ENCODE measurements at regions not wholly inside any gene's neighbourhood (a gene's known extent, or its start where the extent isn't known, plus 50 kb on each side); places are given as distances from the start of the nearest gene placed in this dataset.
"Not testable (repeated sequence)": the region's sequence is repeated elsewhere in the genome, so short reads cannot be mapped to it uniquely, and the experiment has no call there.

- no peak overlapping the region for H3K14ac ChIP-seq (ENCODE audit: low read length)
- H3K4me1 ChIP-seq (ENCODE audit: control insufficient read depth in 1 of 2, insufficient read depth in 2 of 2, low read length in 2 of 2) = no peaks in the 10 kb centered on the region
- no peaks in the 10 kb centered on the region for H3K9me3 ChIP-seq (ENCODE audit: insufficient read depth, low read depth, low read length)
- H3K79me2 ChIP-seq (ENCODE audit: control insufficient read depth, insufficient read depth, low read length, poor library complexity) = no peaks in the 10 kb centered on the region
- H4K91ac ChIP-seq (ENCODE audit: low read depth, low read length) = no peak overlapping the region
- H3K4ac ChIP-seq (ENCODE audit: low read depth, low read length) = no peak overlapping the region
- no peak overlapping the region for H3K9ac ChIP-seq (ENCODE audit: low read length)
- no peak overlapping the region for H2BK12ac ChIP-seq (ENCODE audit: low read length)
- no peak overlapping the region for H2BK120ac ChIP-seq (ENCODE audit: insufficient read depth, low read length, poor library complexity)
- no peak overlapping the region for H4K8ac ChIP-seq (ENCODE audit: low read depth, low read length)
- no peak overlapping the region for H2BK5ac ChIP-seq (ENCODE audit: low read depth, low read length, poor library complexity)
- DNase-seq = peak in 1 of 2 donors; percentile 16
- no peak overlapping the region for H3K4me2 ChIP-seq (ENCODE audit: low read length)
- H2AK5ac ChIP-seq (ENCODE audit: low read length) = no peak overlapping the region
- no peak overlapping the region for H3K18ac ChIP-seq (ENCODE audit: low read length)
- no peak overlapping the region for H3K27ac ChIP-seq (ENCODE audit: low read depth, low read length)
- H3K23ac ChIP-seq (ENCODE audit: low read length) = no peak overlapping the region
- no CpG with 5 or more reads among the region's 1 CpG for WGBS (ENCODE audit: extremely low coverage, insufficient coverage, insufficient read length)
- no peaks in the 10 kb centered on the region for H3K27me3 ChIP-seq (ENCODE audit: insufficient read depth, low read length)
- H4K12ac ChIP-seq (ENCODE audit: low read depth, low read length) = no peak overlapping the region
- H3K4me3 ChIP-seq (ENCODE audit: low read depth, low read length) = no peak overlapping the region
- H3K36me3 ChIP-seq (ENCODE audit: control insufficient read depth in 1 of 2, insufficient read depth in 2 of 2, low read length in 2 of 2) = no peaks in the 10 kb centered on the region
- no peaks in the 10 kb centered on the region for H3K79me1 ChIP-seq (ENCODE audit: low read length)
- H2AFZ ChIP-seq (ENCODE audit: insufficient read depth, low read length, poor library complexity) = no peak overlapping the region
Measured at GRCh38 chr5:87529486-87530076, 116.9 kb upstream of the CCNH start.

DNA sequence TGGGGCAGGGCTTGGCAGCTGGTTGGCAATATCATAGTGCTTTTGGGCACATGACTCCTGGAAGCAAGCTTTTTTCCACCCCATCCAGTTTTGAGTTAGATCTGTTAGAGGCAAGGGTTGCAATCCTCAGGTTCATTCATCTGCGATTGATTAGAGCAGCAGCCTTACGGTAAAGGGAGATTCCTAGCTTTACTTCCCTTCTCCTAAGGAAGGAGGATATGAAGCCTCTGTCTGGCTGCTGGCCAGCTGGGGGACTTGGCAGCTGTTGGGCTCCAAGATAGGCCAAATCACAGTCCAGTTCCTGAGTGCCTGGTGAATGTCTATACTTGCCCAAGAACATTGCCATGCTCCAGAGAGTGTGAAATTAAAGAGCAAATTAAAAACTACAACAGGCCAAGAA is 113.4 kb upstream of the CCNH start:
- no peak for DNase-seq
- H3K18ac ChIP-seq (ENCODE audit: low read length) = no peak overlapping the region

GRCh38 chr5:87524217-87524616 is 111.5 kb upstream of the CCNH start:
- H3K4me1 ChIP-seq (ENCODE audit: control insufficient read depth in 1 of 2, insufficient read depth in 2 of 2, low read length in 2 of 2) = no peaks in the 10 kb centered on the region
- H4K91ac ChIP-seq (ENCODE audit: low read depth, low read length) = no peak overlapping the region
- H3K27me3 ChIP-seq (ENCODE audit: insufficient read depth, low read length) = no peaks in the 10 kb centered on the region
- whole genome bisulfite sequencing (ENCODE audit: extremely low coverage, insufficient coverage, insufficient read length) = no CpG with 5 or more reads among the region's 9 CpGs
- no peak overlapping the region for H2BK5ac ChIP-seq (ENCODE audit: low read depth, low read length, poor library complexity)
- H3K9me3 ChIP-seq (ENCODE audit: insufficient read depth, low read depth, low read length) = no peaks in the 10 kb centered on the region
- H3K9ac ChIP-seq (ENCODE audit: low read length) = no peak overlapping the region
- H3K79me2 ChIP-seq (ENCODE audit: control insufficient read depth, insufficient read depth, low read length, poor library complexity) = no peaks in the 10 kb centered on the region
- DNase-seq = peak in 1 of 2 donors; percentile 4
- no peak overlapping the region for H3K14ac ChIP-seq (ENCODE audit: low read length)
- H2BK120ac ChIP-seq (ENCODE audit: insufficient read depth, low read length, poor library complexity) = no peak overlapping the region
- H2AFZ ChIP-seq (ENCODE audit: insufficient read depth, low read length, poor library complexity) = no peak overlapping the region
- no peak overlapping the region for H3K27ac ChIP-seq (ENCODE audit: low read depth, low read length)
- no peak overlapping the region for H3K18ac ChIP-seq (ENCODE audit: low read length)
- H4K12ac ChIP-seq (ENCODE audit: low read depth, low read length) = no peak overlapping the region
- no peak overlapping the region for H2AK5ac ChIP-seq (ENCODE audit: low read length)
- H3K4me2 ChIP-seq (ENCODE audit: low read length) = no peak overlapping the region
- H3K4me3 ChIP-seq (ENCODE audit: low read depth, low read length) = no peak overlapping the region
- no peak overlapping the region for H3K23ac ChIP-seq (ENCODE audit: low read length)
- H3K36me3 ChIP-seq (ENCODE audit: control insufficient read depth in 1 of 2, insufficient read depth in 2 of 2, low read length in 2 of 2) = no peaks in the 10 kb centered on the region
- no peaks in the 10 kb centered on the region for H3K79me1 ChIP-seq (ENCODE audit: low read length)
- H4K8ac ChIP-seq (ENCODE audit: low read depth, low read length) = no peak overlapping the region
- H3K4ac ChIP-seq (ENCODE audit: low read depth, low read length) = no peak overlapping the region
- H2BK12ac ChIP-seq (ENCODE audit: low read length) = no peak overlapping the region

More for the DNA sequence above, 113.4 kb upstream of the CCNH start:
- H3K23ac ChIP-seq (ENCODE audit: low read length) = no peak overlapping the region
- H2BK120ac ChIP-seq (ENCODE audit: insufficient read depth, low read length, poor library complexity) = no peak overlapping the region
- no peak overlapping the region for H2BK5ac ChIP-seq (ENCODE audit: low read depth, low read length, poor library complexity)
- WGBS (ENCODE audit: extremely low coverage, insufficient coverage, insufficient read length) = no CpG with 5 or more reads among the region's 2 CpGs
- H3K36me3 ChIP-seq (ENCODE audit: control insufficient read depth in 1 of 2, insufficient read depth in 2 of 2, low read length in 2 of 2) = no peaks in the 10 kb centered on the region
- H3K14ac ChIP-seq (ENCODE audit: low read length) = no peak overlapping the region
- no peak overlapping the region for H4K91ac ChIP-seq (ENCODE audit: low read depth, low read length)
- no peaks in the 10 kb centered on the region for H3K79me1 ChIP-seq (ENCODE audit: low read length)
- no peak overlapping the region for H3K4me2 ChIP-seq (ENCODE audit: low read length)
- no peaks in the 10 kb centered on the region for H3K4me1 ChIP-seq (ENCODE audit: control insufficient read depth in 1 of 2, insufficient read depth in 2 of 2, low read length in 2 of 2)
- H3K27ac ChIP-seq (ENCODE audit: low read depth, low read length) = no peak overlapping the region
- H2AK5ac ChIP-seq (ENCODE audit: low read length) = no peak overlapping the region
- no peak overlapping the region for H2AFZ ChIP-seq (ENCODE audit: insufficient read depth, low read length, poor library complexity)
- H3K9me3 ChIP-seq (ENCODE audit: insufficient read depth, low read depth, low read length) = no peaks in the 10 kb centered on the region
- no peak overlapping the region for H4K8ac ChIP-seq (ENCODE audit: low read depth, low read length)
- no peak overlapping the region for H4K12ac ChIP-seq (ENCODE audit: low read depth, low read length)
- no peak overlapping the region for H3K4me3 ChIP-seq (ENCODE audit: low read depth, low read length)
- H3K9ac ChIP-seq (ENCODE audit: low read length) = no peak overlapping the region
- no peak overlapping the region for H2BK12ac ChIP-seq (ENCODE audit: low read length)
- no peak overlapping the region for H3K4ac ChIP-seq (ENCODE audit: low read depth, low read length)
- no peaks in the 10 kb centered on the region for H3K79me2 ChIP-seq (ENCODE audit: control insufficient read depth, insufficient read depth, low read length, poor library complexity)
- H3K27me3 ChIP-seq (ENCODE audit: insufficient read depth, low read length) = no peaks in the 10 kb centered on the region

- not testable (repeated sequence) for H3K27me3 ChIP-seq (ENCODE audit: insufficient read depth, low read length)
Measured at GRCh38 chr5:87511778-87512177, 99.0 kb upstream of the CCNH start.

More at GRCh38 chr5:87511778-87512177, 99.0 kb upstream of the CCNH start:
- not testable (repeated sequence) for H3K27ac ChIP-seq (ENCODE audit: low read depth, low read length); H3K18ac ChIP-seq (ENCODE audit: low read length); H2AFZ ChIP-seq (ENCODE audit: insufficient read depth, low read length, poor library complexity); H3K79me1 ChIP-seq (ENCODE audit: low read length); H2BK5ac ChIP-seq (ENCODE audit: low read depth, low read length, poor library complexity); H2BK120ac ChIP-seq (ENCODE audit: insufficient read depth, low read length, poor library complexity); H3K9ac ChIP-seq (ENCODE audit: low read length); H3K36me3 ChIP-seq (ENCODE audit: control insufficient read depth in 1 of 2, insufficient read depth in 2 of 2, low read length in 2 of 2); H4K91ac ChIP-seq (ENCODE audit: low read depth, low read length); H4K8ac ChIP-seq (ENCODE audit: low read depth, low read length); H3K14ac ChIP-seq (ENCODE audit: low read length); H2AK5ac ChIP-seq (ENCODE audit: low read length); H3K79me2 ChIP-seq (ENCODE audit: control insufficient read depth, insufficient read depth, low read length, poor library complexity); H4K12ac ChIP-seq (ENCODE audit: low read depth, low read length); H3K4me1 ChIP-seq (ENCODE audit: control insufficient read depth in 1 of 2, insufficient read depth in 2 of 2, low read length in 2 of 2); H3K4me3 ChIP-seq (ENCODE audit: low read depth, low read length); H3K9me3 ChIP-seq (ENCODE audit: insufficient read depth, low read depth, low read length); H3K4ac ChIP-seq (ENCODE audit: low read depth, low read length); H2BK12ac ChIP-seq (ENCODE audit: low read length); DNase-seq; H3K23ac ChIP-seq (ENCODE audit: low read length); H3K4me2 ChIP-seq (ENCODE audit: low read length)
- no CpG with 5 or more reads among the region's 3 CpGs for WGBS (ENCODE audit: extremely low coverage, insufficient coverage, insufficient read length)

All from trophoblast cell (in vitro differentiated cells and primary cell).